Body of pancreas (tissue), 4 donors: ENCODE measurements at regions not wholly inside any gene's neighbourhood (a gene's known extent, or its start where the extent isn't known, plus 50 kb on each side); places are given as distances from the start of the nearest gene placed in this dataset.

Experiments
- POLR2A ChIP-seq, 3 donors: fragments of 450-650 bp; IDR thresholded peaks; one replicate each; pipeline ENCODE4 v1.6.1; 2016; ENCODE audit warnings: antibody characterized with exemption in 3 of 3, mild to moderate bottlenecking in 2 of 3
- TF ChIP-seq, protein P1 (sequence below), 7 experiments: fragments of 450-650 bp in 4 of 7; fragments of 200-600 bp in 3 of 7; sonication (generic) in 3 of 7; IDR thresholded peaks; one replicate each; pipeline ENCODE4 v1.5.1; 2016 to 2019; ENCODE audit warnings: antibody characterized with exemption in 7 of 7

- TF ChIP-seq, protein P1, sequence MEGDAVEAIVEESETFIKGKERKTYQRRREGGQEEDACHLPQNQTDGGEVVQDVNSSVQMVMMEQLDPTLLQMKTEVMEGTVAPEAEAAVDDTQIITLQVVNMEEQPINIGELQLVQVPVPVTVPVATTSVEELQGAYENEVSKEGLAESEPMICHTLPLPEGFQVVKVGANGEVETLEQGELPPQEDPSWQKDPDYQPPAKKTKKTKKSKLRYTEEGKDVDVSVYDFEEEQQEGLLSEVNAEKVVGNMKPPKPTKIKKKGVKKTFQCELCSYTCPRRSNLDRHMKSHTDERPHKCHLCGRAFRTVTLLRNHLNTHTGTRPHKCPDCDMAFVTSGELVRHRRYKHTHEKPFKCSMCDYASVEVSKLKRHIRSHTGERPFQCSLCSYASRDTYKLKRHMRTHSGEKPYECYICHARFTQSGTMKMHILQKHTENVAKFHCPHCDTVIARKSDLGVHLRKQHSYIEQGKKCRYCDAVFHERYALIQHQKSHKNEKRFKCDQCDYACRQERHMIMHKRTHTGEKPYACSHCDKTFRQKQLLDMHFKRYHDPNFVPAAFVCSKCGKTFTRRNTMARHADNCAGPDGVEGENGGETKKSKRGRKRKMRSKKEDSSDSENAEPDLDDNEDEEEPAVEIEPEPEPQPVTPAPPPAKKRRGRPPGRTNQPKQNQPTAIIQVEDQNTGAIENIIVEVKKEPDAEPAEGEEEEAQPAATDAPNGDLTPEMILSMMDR (IDR thresholded peaks at IDR 0.05) = no peak
- TF ChIP-seq POLR2A (IDR thresholded peaks at IDR 0.05) = no peak
These were observed 624.4 kb downstream of the BRD1 start for GRCh38 chr22:49203091-49203858.
